HG03025 (cell line): ENCODE measurements at regions not wholly inside any gene's neighbourhood (a gene's known extent, or its start where the extent isn't known, plus 50 kb on each side); places are given as distances from the start of the nearest gene placed in this dataset.
"Not testable (repeated sequence)": the region's sequence is repeated elsewhere in the genome, so short reads cannot be mapped to it uniquely, and the experiment has no call there.

Source experiments
- ATAC-seq: cut with Tn5 transposase; IDR thresholded peaks from one replicate; pipeline ENCODE4 v1.9.1; 2021; ENCODE audit warnings: mild to moderate bottlenecking, moderate library complexity; ENCODE audit not compliant: unreplicated experiment, low FRiP score

- no peak for ATAC-seq
Measured at GRCh38 chr2:16396986-16397385, 268.6 kb downstream of the CYRIA start.

- ATAC-seq = no peak
Measured at GRCh38 chr2:16396171-16396570, 269.5 kb downstream of the CYRIA start.

- ATAC-seq = no peak
Measured at GRCh38 chr2:16395601-16396000, 270.0 kb downstream of the CYRIA start.

GRCh38 chr2:16394986-16395550 is 270.6 kb downstream of the CYRIA start:
- no peak for ATAC-seq

- no peak for ATAC-seq
Measured at GRCh38 chr2:16394072-16394985, 271.3 kb downstream of the CYRIA start.

- ATAC-seq = no peak
Measured at GRCh38 chr2:16393500-16394071, 272.0 kb downstream of the CYRIA start.

- ATAC-seq = no peak
Measured at GRCh38 chr2:16392647-16393499, 272.8 kb downstream of the CYRIA start.

GRCh38 chr2:16391986-16392385 is 273.6 kb downstream of the CYRIA start:
- ATAC-seq = no peak

- no peak for ATAC-seq
Measured at GRCh38 chr2:16390561-16390960, 275.1 kb downstream of the CYRIA start.

GRCh38 chr2:16389611-16390010 is 276.0 kb downstream of the CYRIA start:
- ATAC-seq = no peak

- not testable (repeated sequence) for ATAC-seq
Measured at GRCh38 chr2:16388199-16388830, 277.3 kb downstream of the CYRIA start.

- ATAC-seq = no peak
Measured at GRCh38 chr2:16387461-16387984, 278.1 kb downstream of the CYRIA start.

GRCh38 chr2:16386431-16386830 is 279.2 kb downstream of the CYRIA start:
- ATAC-seq = no peak

- ATAC-seq = no peak
Measured at GRCh38 chr2:16386031-16386430, 279.6 kb downstream of the CYRIA start.

- no peak for ATAC-seq
Measured at GRCh38 chr2:16385341-16385740, 280.3 kb downstream of the CYRIA start.

GRCh38 chr2:16383411-16383810 is 282.2 kb downstream of the CYRIA start:
- ATAC-seq = no peak

- ATAC-seq = no peak
Measured at GRCh38 chr2:16382451-16382850, 283.2 kb downstream of the CYRIA start.

GRCh38 chr2:16381511-16381910 is 284.1 kb downstream of the CYRIA start:
- ATAC-seq = no peak

GRCh38 chr2:16379901-16380300 is 285.7 kb downstream of the CYRIA start:
- ATAC-seq = not testable (repeated sequence)

GRCh38 chr2:16379061-16379460 is 286.6 kb downstream of the CYRIA start:
- not testable (repeated sequence) for ATAC-seq
